ENCODE measurements at regions not wholly inside any gene's neighbourhood (a gene's known extent, or its start where the extent isn't known, plus 50 kb on each side); places are given as distances from the start of the nearest gene placed in this dataset.

GRCh38 chr21:27675306-27675705, 708.4 kb upstream of the ADAMTS5 start:
- no peaks in the 10 kb centered on the region for H3K9me3 ChIP-seq
- DNase-seq: no peak
- no peaks in the 10 kb centered on the region for H3K27me3 ChIP-seq
- no peak overlapping the region for H3K4me3 ChIP-seq
- intact Hi-C loops (cut with DNase I): no loop called here
- TF ChIP-seq POLR2A (IDR thresholded peaks at IDR 0.05): no peak
- TF ChIP-seq, protein P1, sequence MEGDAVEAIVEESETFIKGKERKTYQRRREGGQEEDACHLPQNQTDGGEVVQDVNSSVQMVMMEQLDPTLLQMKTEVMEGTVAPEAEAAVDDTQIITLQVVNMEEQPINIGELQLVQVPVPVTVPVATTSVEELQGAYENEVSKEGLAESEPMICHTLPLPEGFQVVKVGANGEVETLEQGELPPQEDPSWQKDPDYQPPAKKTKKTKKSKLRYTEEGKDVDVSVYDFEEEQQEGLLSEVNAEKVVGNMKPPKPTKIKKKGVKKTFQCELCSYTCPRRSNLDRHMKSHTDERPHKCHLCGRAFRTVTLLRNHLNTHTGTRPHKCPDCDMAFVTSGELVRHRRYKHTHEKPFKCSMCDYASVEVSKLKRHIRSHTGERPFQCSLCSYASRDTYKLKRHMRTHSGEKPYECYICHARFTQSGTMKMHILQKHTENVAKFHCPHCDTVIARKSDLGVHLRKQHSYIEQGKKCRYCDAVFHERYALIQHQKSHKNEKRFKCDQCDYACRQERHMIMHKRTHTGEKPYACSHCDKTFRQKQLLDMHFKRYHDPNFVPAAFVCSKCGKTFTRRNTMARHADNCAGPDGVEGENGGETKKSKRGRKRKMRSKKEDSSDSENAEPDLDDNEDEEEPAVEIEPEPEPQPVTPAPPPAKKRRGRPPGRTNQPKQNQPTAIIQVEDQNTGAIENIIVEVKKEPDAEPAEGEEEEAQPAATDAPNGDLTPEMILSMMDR (IDR thresholded peaks at IDR 0.05): no peak
- 71 to 80% methylated on average over 4 of the region's 4 CpGs for WGBS, 2 donors
- no peaks in the 10 kb centered on the region for H3K36me3 ChIP-seq (replicated peaks in 1 of 2; ENCODE audit: insufficient read depth in 1 of 2, low read depth in 2 of 2)
- no peak overlapping the region for H3K27ac ChIP-seq
- no peaks in the 10 kb centered on the region for H3K4me1 ChIP-seq
- no peak for ATAC-seq

DNA sequence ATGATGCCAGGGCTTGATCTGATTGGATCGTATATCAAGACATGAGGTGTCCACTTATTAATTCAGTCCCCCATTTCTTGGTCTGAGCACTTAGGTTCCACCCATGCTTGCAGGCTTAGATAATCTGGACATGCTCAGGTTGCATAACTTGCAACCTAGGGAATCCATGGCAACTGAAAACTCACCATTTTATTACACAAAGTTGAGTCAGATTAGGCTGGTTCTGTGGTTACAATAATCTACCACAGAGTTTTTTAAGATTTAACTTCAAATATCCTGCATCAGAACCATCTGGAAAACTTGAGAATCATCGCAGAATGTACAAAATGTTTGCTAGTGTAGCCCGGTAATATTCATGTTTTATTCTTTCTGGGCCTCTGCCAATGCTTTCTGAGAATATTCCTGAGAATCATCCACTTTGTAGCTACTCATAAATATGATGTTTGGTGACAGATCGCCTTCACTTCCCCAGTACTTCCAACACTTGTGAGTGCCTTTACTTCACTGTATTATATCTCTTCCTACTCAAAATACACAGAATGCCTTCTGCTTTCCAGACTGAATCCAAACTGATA, 707.2 kb upstream of the ADAMTS5 start:
- no peak overlapping the region for H3K27ac ChIP-seq
- intact Hi-C loops (cut with DNase I): no loop called here
- no peaks in the 10 kb centered on the region for H3K36me3 ChIP-seq (replicated peaks in 1 of 2; ENCODE audit: insufficient read depth in 1 of 2, low read depth in 2 of 2)
- no peak for DNase-seq
- H3K4me1 ChIP-seq: no peaks in the 10 kb centered on the region
- no peaks in the 10 kb centered on the region for H3K9me3 ChIP-seq
- ATAC-seq: no peak
- no peak for TF ChIP-seq POLR2A (IDR thresholded peaks at IDR 0.05)
- TF ChIP-seq, protein P1 (IDR thresholded peaks at IDR 0.05): no peak
- 78 to 86% methylated on average over 4 of the region's 4 CpGs for WGBS, 2 donors
- no peaks in the 10 kb centered on the region for H3K27me3 ChIP-seq
- no peak overlapping the region for H3K4me3 ChIP-seq

DNA sequence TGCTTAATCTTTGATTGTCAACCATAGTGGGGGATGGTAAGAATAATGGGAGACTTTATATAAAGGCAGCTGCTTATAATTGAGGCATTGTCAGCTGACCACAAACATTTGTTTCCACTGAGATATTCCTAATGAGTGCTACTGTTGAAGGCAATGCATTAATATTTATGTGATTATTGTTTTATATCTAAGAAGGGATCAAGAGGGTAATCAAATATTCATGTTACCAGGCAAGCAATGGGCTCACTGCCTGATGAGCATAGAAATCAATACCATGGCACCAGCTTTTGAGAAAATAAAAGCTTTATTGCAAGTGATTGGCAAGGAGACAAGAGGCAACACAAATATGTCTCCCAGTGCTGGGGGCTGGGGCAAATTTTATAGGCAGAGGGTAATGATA, 706.7 kb upstream of the ADAMTS5 start:
- DNase-seq (no peak), ATAC-seq (no peak)
- Histone ChIP-seq H3K4me1 (no peaks in the 10 kb centered on the region), H3K9me3 (no peaks in the 10 kb centered on the region), H3K36me3 (replicated peaks in 1 of 2; ENCODE audit: insufficient read depth in 1 of 2, low read depth in 2 of 2) (no peaks in the 10 kb centered on the region), H3K27me3 (no peaks in the 10 kb centered on the region), H3K4me3 (no peak overlapping the region), H3K27ac (no peak overlapping the region)
- intact Hi-C loops (cut with DNase I): no loop called here
- no peak for TF ChIP-seq POLR2A (IDR thresholded peaks at IDR 0.05)
- TF ChIP-seq, protein P1 (IDR thresholded peaks at IDR 0.05): no peak

- intact Hi-C loops (cut with DNase I): no loop called here
- no peaks in the 10 kb centered on the region for H3K36me3 ChIP-seq (replicated peaks in 1 of 2; ENCODE audit: insufficient read depth in 1 of 2, low read depth in 2 of 2)
Measured at GRCh38 chr21:27671207-27671606, 704.3 kb upstream of the ADAMTS5 start.

DNA sequence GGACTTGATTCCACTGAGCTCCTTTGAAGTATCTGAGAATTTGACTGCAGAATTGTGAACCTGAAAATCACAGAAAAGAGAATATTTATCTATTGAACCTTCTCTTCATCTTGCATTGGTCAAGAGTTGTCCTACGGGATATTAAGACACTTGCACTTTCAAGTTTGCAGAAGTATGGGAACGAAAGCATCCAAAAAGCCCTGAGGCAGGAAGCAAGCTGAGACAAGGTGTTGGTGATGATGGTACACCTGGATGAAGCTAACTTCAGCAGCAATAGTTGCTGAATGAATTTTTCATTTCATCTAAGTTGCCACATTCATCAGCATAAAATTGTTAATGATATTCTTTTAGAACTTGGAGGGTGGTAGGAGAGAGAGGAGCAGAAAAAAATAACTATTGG, 686.6 kb upstream of the ADAMTS5 start:
- no peaks in the 10 kb centered on the region for H3K27me3 ChIP-seq
- intact Hi-C loops (cut with DNase I): no loop called here
- TF ChIP-seq, protein P1 (IDR thresholded peaks at IDR 0.05): no peak
- no peak for TF ChIP-seq POLR2A (IDR thresholded peaks at IDR 0.05)
- 74 to 82% methylated on average over 2 of the region's 2 CpGs for WGBS, 2 donors
- no peak for ATAC-seq
- no peak for DNase-seq
- H3K9me3 ChIP-seq: no peaks in the 10 kb centered on the region
- H3K36me3 ChIP-seq (replicated peaks in 1 of 2; ENCODE audit: insufficient read depth in 1 of 2, low read depth in 2 of 2): no peaks in the 10 kb centered on the region
- H3K4me1 ChIP-seq: no peaks in the 10 kb centered on the region
- H3K27ac ChIP-seq: no peak overlapping the region
- H3K4me3 ChIP-seq: no peak overlapping the region

More at GRCh38 chr21:27671207-27671606, 704.3 kb upstream of the ADAMTS5 start:
- H3K4me3 ChIP-seq: no peak overlapping the region
- 26 to 42% methylated on average over 1 of the region's 1 CpG for WGBS, 2 donors
- no peaks in the 10 kb centered on the region for H3K9me3 ChIP-seq
- ATAC-seq (no peak), DNase-seq (no peak)
- TF ChIP-seq POLR2A (IDR thresholded peaks at IDR 0.05): no peak
- TF ChIP-seq, protein P1 (IDR thresholded peaks at IDR 0.05): no peak
- H3K27ac ChIP-seq: no peak overlapping the region
- H3K4me1 ChIP-seq: no peaks in the 10 kb centered on the region
- H3K27me3 ChIP-seq: no peaks in the 10 kb centered on the region
